Epidermal melanocyte (primary cell): ENCODE measurements at regions not wholly inside any gene's neighbourhood (a gene's known extent, or its start where the extent isn't known, plus 50 kb on each side); places are given as distances from the start of the nearest gene placed in this dataset.

Source experiments
- DNase-seq: peaks from one replicate; pipeline ENCODE4 v3.0.0; 2011; ENCODE audit warnings: low spot score; ENCODE audit not compliant: insufficient read length

DNA sequence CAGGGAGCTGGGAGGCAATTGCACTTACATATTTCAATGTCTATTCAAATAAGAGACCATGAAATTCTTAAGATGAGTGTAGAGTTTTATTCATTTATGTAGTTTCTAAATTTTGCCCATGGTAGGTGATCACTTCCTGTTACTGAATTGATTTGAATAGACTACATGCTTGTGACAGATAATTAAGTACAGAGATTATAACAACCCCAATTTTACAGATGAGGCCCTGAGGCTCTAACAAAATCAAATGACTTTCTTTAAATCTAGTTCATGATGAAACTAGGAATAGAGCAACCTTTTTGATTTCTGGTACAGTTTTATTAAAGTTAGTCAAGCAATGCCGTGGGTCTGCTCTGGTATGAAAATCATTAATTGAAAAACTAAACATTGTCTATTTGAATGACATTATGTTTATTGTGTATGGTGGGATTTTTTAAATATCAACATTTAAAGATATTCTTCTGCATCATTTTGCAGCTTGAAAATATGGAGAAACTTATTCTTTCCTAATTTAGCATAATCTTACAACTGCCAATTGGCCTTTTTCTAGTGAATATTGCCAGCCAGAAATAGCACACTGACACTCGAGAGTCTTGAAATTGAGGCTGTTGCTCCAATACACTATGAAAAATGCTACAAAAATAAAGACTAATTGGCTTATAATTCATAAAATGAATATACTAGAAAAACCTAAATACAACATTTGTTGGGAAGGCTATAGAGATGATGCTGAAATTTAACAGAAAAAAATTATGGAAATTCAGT, 308.9 kb downstream of the SLC6A15 start:
- no peak for DNase-seq

DNA sequence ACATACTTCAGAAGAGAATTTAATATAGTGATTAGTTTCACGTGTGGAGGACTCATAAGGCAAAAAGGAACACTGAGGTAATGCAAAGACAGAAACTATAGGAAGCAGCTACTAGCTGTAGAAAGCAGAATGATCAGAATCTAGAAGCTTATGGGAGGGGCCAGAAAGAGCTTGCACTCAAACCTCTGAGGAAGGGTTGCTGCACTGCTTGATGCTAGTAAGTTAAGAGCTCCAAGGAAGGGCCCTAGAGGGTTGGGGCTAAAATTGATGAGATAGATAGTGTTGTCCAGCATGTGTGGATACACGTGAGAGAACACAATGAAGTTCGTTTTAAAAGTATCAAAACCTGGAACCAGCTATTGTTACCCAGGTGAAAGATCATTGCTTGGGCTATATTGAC, 311.1 kb downstream of the SLC6A15 start:
- DNase-seq = no peak

DNA sequence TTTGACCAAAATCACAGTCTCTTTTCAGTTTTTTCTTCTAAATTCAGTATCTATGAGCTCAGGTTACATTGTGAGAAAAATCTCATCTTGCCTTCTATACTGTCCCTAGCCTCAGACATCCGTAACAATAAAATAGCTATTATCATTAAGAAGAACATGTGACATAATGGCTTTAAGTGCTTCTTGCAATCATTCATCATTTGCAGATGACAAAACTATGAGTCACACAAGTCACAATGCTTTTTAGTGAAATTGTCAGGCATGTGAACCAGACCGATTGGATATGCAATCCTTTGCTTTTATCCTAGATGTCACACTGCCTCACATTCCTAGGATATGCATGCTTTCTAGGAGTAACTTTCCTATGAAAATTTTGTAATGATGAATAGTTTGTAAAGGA, 313.1 kb downstream of the SLC6A15 start:
- DNase-seq = no peak

DNA sequence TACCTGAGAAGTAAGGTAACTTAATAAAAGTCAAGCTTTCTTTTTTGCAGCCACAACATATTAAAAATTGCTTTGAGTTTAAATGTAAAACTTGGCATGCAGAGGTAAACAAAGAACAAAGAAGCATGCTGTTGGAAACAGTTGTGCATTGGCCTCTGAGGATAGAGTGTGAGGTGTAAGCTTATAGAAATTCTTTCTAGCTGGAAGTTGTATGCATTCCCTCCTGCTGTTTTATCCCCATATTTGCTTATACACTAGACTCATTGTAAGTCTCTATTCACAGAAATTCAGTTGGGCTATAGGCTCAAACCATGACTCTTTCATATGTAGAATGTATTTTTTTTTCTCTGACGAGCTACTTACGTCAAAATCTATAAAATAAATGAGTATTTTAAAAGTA, 316.3 kb downstream of the SLC6A15 start:
- DNase-seq = no peak

DNA sequence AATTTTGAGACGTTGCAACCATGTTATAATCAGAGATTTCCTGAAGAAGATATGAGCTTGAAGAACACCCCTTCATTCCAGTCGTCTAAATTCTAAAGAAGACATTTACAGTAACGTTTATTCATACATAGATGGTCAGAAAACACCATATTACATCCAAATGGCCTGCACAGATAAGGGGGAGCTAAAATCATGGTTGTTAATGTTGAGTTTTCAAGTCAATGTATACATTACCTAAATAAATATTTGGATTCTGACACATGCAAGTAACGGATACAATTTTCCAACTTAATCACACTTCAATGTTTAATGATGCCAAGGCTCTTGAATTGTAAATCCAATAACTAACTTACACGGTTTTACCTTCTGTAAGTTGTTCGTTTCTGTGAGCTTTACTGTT, 318.4 kb downstream of the SLC6A15 start:
- no peak for DNase-seq

DNA sequence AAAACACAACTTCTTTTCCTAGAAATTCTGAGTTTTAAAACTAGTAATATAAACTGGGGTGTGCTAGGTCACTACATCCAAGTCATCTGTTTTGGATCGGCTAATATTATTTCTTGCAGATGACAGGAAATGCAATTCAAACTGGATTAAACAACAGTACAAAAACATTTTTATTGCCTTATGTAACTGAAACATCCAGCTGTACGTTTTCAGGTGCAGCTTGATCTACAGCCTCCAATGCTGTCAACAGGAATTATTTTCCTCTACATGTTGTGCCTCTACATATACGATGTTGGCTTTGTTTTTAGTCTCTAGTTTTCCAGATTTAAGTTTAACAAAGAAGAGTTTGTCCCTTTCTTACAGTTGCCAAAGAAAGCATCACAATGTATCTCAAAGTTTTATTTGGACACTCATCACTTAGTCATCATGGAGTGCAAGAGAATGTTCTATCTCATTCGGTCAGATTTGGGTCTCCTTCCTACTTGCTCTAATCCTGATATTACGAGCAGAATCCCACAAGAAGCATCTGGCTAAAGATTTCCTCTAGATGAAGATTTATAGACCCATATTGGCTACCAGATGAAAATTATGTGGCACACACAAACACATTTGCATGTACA, 326.7 kb downstream of the SLC6A15 start:
- no peak for DNase-seq

DNA sequence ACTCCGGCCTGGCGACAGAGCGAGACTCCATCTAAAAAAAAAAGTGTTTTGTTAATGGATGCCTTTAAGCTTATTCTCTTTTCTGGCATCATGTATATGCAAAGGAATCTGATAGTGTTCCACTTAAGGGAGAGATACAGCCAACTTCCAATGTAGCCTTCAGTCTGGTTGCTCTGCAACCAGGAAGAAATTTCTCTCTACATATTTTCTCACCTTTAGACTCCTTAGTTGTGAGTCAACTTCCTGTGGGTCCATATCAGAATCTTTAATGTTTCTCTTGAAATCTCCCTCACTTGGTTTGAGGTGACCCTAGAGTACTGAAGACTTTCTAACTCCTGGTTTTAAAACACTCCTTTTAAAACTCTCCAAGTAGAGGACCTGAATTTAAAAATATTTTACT, 340.4 kb downstream of the SLC6A15 start:
- no peak for DNase-seq

DNA sequence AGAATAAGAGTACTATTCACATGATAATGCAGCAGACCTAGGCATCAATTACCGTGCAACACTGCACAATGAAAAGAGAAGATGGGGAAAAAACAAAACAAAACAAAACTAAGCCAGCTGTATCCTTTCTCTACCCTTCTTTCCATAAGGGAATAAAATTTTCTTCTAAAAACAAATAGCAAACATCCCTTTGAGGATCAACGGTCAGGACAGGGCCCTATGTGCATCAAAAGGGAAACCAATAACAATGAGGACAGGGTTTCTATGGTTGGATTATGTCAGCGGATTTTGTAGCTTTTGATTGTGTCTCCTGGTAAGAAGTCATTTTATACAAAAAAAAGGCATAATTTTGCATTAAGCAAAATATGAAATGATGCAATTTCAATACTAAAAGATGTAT, 350.3 kb downstream of the SLC6A15 start:
- no peak for DNase-seq

DNA sequence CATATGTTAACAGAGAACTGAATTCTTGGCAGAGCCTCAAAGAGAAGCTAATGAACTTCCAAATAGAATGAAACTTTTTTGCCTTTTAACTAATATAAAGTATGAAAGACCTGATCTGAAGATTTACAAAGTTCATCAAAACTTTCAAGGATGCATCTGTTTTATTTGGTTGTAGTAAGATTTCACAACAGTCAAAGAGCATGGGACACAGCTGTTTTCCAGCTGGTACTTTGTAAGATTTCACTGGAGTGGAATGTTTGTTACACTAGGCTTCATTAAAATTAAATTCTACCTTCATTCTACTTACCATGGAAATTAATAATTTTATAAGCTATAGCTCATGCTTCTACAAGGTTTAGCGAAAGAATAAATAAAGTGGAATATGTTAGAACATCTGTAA, 351.2 kb downstream of the SLC6A15 start:
- peak; percentile 30 for DNase-seq

DNA sequence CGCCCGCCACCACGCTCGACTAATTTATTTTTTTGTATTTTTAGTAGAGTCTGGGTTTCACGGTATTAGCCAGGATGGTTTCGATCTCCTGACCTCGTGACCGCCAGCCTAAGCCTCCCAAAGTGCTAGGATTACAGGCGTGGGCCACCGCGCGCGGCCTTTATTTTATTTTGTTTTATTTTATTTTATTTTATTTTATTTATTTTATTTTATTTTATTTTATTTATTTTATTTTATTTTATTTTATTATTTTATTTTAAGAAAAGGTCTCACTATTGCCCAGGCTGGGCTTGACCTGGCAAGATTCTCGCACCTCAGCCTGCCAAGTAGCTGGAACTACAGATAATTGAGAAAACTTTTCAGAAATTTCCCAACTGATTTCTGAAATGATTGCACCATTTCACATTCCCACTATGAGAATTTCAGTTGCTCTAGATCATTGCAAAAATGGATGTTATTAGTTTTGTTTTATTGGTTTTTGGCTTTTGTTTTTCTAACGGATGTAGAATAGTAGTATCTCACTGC, 358.3 kb downstream of the SLC6A15 start:
- DNase-seq = no peak

DNA sequence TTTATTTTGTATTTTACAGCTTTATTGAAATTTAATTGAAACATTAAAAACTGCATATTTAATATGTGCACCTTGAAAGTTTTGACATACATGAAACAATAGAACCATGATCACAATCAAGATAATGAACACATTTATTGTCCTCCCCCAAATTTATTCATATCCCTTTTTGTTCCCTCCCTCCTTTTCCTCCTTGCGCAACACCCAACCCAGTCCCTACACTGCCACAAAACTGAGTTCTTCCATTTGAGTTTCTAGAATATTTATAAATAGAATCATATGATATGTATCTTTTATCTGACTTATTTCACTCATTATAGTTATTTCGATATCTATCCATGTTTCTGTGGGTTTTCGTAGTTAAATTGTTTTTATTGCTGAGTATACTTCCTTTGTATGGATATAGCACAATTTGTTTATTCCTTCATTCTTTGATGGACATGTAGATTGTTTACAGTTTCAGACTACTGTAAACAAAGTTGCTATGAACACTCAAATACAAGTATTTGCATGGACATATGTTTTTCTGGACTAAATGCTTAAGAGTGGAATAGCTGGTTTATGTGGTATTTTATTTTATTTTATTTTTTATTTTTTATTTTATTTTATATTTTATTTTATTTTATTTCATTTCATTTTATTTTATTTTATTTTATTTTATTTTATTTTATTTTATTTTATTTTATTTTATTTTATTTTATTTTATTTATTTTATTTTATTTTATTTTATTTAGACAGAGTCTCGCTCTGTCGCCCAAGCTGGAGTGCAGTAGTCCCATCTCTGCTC, 359.1 kb downstream of the SLC6A15 start:
- no peak for DNase-seq

DNA sequence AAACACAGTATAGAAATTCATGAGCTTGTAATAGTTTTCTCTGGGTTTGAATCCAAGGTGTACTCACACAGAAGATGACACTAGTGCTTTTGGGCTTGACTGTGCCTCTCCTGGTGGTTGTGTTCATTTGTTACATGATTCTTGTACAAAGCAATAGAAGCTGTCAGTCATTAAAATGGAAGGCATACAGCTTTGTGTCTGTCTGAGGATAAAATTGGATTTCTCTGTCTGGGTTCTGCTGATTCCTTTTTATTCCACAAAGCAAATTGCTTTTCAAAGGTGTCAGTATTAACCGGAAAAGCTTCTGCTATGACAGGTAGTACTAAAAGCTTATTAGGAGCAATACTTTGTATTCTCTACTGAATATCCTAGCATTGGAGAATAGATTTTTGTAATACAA, 361.2 kb downstream of the SLC6A15 start:
- DNase-seq = no peak

DNA sequence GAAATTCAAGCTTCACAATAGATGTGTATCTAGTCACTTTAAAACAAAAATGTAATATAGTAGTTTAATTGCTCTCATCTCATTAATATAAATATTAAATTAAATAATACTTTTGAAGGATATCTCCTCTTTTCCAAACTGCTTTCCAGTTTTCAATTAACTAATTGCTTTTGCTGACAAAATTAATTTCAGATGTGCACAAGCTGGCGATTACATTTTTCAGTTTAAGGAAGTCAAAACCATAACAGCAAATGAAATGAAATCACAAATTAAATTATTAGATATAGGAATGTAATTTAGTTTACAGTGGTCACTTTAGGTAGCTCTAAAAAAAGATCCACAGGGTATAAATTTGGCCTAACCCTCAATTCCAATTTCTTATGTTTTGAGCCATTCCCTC, 362.1 kb downstream of the SLC6A15 start:
- DNase-seq = no peak

DNA sequence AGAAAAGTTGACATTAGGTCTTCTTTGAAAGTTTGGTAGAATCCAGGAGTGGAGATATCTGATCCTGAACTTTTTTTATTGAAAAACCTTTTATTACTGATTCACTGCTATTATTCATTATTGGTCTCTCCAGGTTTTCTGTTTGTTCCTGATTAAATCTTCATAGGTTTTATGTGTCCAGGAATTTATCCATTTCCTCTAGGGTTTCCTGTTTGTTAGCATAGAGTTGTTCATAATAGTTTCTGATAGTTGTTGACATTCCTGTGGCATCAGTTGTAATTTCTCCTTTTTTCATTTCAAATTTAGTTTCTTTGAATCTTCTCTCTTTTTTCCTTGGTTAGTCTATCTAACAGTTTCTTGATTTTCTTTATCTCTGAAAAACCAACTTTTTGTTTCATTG, 370.3 kb downstream of the SLC6A15 start:
- DNase-seq = no peak

DNA sequence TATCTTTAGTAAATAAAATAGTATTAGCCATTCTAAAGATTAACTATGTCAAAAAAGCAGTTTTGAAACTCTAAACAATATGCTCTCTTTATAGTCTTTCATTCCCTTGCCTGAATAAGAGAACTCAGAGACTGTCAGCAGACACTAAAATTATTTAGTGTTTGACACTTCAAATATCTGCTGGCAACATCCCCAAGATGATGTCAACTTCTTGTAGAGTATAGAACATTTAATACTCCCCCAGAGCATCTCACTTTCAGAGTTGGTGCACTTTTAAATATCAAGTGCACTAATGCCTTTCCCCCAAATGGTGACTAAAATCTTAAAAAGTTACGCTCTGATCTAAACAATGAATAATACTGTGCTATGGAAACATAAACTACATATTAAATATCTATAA, 374.9 kb downstream of the SLC6A15 start:
- DNase-seq = no peak

DNA sequence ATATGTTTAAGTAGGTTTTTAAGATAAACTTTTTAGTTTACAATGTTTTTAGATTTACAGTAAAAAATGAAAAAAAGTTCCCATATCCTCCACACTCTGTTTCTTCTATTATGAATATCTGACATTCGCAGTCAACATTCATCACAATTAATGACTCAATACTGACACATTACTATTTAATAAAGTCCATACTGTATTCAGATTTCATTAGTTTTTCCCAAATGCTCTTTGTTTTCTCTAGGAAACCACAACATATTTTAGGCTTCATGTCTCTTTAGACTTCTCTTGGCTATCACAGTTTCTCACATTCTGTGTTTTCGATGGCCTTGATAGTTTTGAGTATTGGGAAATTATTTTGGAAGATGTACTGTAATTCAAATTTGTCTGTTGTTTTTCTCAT, 399.8 kb downstream of the SLC6A15 start:
- DNase-seq = no peak

DNA sequence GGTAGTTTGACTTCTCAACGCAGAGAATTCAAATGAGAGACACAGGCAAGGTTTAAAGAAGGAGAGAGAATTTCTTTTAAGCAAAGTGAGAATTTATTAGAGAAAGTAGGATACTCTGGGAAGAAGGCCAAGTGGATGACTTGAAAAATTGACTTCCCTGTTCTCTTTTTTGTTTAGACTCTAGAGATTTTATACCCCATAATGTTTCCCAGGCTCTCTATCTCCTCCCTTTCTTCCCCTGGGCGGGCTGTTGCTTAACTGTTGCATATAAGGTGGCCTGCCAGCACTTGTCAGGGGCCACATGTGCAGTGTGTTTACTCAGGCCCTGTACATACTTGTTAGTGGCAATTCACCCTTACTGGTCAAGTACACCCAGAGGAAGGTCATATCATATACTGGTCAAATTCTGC, 403.7 kb downstream of the SLC6A15 start:
- DNase-seq = no peak

DNA sequence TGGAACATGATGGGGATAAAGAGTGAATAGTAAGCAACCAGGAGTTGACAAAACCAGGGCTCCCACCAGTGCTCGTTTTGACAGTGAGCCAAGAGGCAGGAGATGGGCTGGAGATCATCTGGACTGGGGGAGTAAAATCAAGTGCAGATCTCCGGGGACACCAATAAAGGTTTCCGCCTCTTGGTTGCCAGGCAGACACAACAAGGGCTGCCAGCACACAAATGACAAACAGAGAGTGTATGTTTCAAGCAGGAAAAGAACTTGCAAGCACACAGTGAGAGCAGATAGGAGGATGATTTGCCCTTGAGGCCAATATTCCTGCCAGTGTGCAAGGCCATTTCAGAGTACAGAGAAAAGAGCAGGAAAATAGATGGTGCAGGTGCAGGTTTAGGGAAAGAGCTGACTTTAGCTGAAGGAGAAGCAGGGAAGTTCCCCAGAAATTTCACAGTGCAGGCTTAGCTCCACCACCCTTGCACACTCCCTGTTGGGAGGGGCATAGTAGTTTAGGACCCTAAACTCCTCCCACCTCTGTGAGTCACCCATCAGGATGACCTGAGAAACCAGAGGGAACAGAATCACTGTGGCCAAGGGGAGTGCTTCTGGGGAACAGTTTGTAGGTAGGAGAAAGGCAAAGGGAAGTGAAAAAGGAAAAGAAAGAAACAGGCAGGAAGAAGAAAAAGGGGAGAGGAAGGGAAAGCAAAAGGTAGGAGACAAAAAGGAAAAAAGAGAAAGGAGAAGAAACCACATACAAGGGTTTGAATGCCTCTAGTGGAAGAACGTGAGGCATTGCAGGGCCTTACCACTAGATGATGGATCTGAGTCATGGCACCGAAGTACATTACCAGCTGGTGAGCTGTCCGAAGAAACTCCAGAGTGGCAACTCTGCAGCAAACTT, 404.4 kb downstream of the SLC6A15 start:
- DNase-seq = no peak

DNA sequence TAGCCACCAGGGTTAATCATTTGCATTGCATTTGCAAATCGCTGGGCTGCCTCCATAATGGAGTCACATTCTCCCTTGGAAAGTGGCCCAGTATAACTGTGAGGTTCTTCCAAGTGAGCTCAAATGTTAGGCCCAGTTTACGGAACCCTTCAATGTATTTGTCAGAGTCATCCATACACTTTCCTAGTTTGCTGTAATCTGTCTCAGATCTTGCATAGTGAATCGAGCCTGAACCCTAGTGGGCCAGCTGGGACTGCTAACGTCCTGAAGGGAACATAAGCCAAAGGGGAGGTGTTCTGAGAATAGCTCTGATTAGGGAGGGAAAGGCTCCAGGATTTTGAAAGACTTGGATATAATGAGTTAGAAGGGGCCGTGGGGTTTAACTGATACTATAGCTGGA, 406.3 kb downstream of the SLC6A15 start:
- DNase-seq = no peak

DNA sequence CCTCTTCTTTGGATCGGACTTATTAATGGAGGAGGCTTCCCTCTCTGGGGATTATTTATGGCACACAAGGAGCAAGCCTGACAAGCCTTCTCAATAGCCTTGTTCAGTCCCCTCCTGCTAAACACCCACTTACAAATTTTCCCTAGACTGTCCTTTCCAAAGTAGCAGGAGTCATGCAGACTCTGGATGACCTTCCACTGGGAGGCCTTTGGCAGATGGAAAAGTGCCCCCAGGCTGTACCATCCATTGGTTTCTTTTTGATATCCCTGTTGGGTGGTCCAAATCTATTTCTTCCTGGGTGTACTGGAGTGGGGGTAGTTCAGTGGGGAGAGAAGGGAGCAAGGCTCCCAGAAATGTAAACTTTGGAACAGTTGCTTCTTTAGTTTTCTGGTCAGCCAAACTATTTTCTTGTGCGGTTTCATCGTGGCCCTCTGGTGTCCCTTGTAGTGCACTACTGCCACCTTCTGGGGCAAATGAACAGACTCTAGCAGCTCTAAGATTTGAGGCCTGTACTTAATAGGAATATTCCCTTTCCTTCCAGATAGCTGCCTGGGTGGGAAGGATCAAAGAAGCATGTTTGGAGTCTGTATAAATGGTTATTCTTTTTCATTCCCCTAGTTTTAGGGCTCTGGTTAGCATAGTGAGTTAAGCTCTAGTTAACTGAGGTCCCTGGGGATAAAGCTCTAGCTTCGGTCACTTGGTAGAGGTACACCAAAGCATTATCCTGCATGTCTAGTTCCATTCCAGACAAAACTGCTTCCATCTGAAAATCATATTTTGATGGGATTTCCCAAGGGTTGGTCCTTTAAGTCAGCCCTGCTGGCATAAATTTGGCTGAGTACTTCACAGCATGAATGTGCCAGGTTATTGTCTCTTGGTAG, 409.5 kb downstream of the SLC6A15 start:
- no peak for DNase-seq
